Activated CD4-positive, alpha-beta memory T cell treated with anti-CD3 and anti-CD28 coated beads for 36 hours (primary cell): ENCODE measurements at regions not wholly inside any gene's neighbourhood (a gene's known extent, or its start where the extent isn't known, plus 50 kb on each side); places are given as distances from the start of the nearest gene placed in this dataset.

Source experiments
- CTCF ChIA-PET: fragments of 350-600 bp; sonication (Branson Sonifier 250); formaldehyde crosslinking; loops from one replicate; lab custom pipeline; 2021; ENCODE audit warnings: antibody characterized with exemption, inconsistent platforms; lab: Charles Lee
- POLR2A ChIA-PET: fragments of 350-600 bp; sonication (Branson Sonifier 250); formaldehyde crosslinking; loops from one replicate; lab custom pipeline; 2021; ENCODE audit warnings: antibody characterized with exemption; lab: Charles Lee
- DNase-seq: peaks from one replicate; pipeline ENCODE4 v3.0.0-alpha.2; 2020
- H3K27ac Mint-ChIP-seq: one replicate; pipeline ENCODE4 v1.8.0; 2021; ENCODE audit warnings: mixed read lengths
- H3K27me3 Mint-ChIP-seq: one replicate; pipeline ENCODE4 v1.8.0; 2021; ENCODE audit warnings: mixed read lengths
- H3K36me3 Mint-ChIP-seq: one replicate; pipeline ENCODE4 v1.8.0; 2021; ENCODE audit warnings: mixed read lengths
- H3K4me1 Mint-ChIP-seq: one replicate; pipeline ENCODE4 v1.8.0; 2021; ENCODE audit warnings: low read depth, mixed read lengths
- H3K4me3 Mint-ChIP-seq: one replicate; pipeline ENCODE4 v1.8.0; 2021; ENCODE audit warnings: mild to moderate bottlenecking, mixed read lengths
- H3K9me3 Mint-ChIP-seq: one replicate; pipeline ENCODE4 v1.8.0; 2021; ENCODE audit warnings: mixed read lengths
- intact Hi-C: fragments of 100-400 bp; cut with micrococcal nuclease; formaldehyde crosslinking; loops from one replicate; pipeline ENCODE4 v1.15.1; 2023

GRCh38 chr2:234615643-234616356 lies 118.9 kb upstream of the ARL4C start:
- H3K27me3 Mint-ChIP-seq: peaks cover 3% of the 10 kb centered on the region
- intact Hi-C loops: no loop called here
- no peak for DNase-seq
- peaks cover 12% of the 10 kb centered on the region for H3K4me1 Mint-ChIP-seq
- ChIA-PET POLR2A (no interaction called here), CTCF (interaction anchor here (1.1 kb wide), 1 partner anchor 70 kb away, joined by 3 read pairs; no protein-coding TSS in a partner anchor)
- H3K36me3 Mint-ChIP-seq: no peaks in the 10 kb centered on the region
- peaks cover 5% of the 10 kb centered on the region for H3K9me3 Mint-ChIP-seq
- H3K27ac Mint-ChIP-seq: no peak overlapping the region
- no peak overlapping the region for H3K4me3 Mint-ChIP-seq

GRCh38 chr2:234611209-234611608 lies 114.3 kb upstream of the ARL4C start:
- ChIA-PET CTCF (interaction anchor here (0.6 to 2.5 kb wide), 8 partner anchors 9 to 484 kb away, joined by 3 to 6 read pairs (median 3); no protein-coding TSS in a partner anchor), POLR2A (no interaction called here)
- Mint-ChIP-seq H3K36me3 (no peaks in the 10 kb centered on the region), H3K27me3 (peaks cover 12% of the 10 kb centered on the region), H3K4me3 (no peak overlapping the region), H3K4me1 (no peaks in the 10 kb centered on the region), H3K27ac (no peak overlapping the region), H3K9me3 (peaks cover 5% of the 10 kb centered on the region)
- intact Hi-C loops: no loop called here
- DNase-seq: no peak

GRCh38 chr2:234608946-234609345 lies 112.1 kb upstream of the ARL4C start:
- Mint-ChIP-seq H3K4me1 (no peaks in the 10 kb centered on the region), H3K4me3 (no peak overlapping the region), H3K27ac (no peak overlapping the region), H3K36me3 (no peaks in the 10 kb centered on the region), H3K9me3 (peaks cover 5% of the 10 kb centered on the region), H3K27me3 (peaks cover 12% of the 10 kb centered on the region)
- intact Hi-C loops: no loop called here
- CTCF ChIA-PET: no interaction called here
- POLR2A ChIA-PET: no interaction called here
- DNase-seq: no peak

GRCh38 chr2:234607691-234608090 lies 110.8 kb upstream of the ARL4C start:
- POLR2A ChIA-PET: no interaction called here
- intact Hi-C loops: no loop called here
- H3K4me3 Mint-ChIP-seq: no peak overlapping the region
- DNase-seq: no peak
- peaks cover 5% of the 10 kb centered on the region for H3K9me3 Mint-ChIP-seq
- CTCF ChIA-PET: interaction anchor here (0.6 kb wide), 1 partner anchor 815 kb away, joined by 3 read pairs; no protein-coding TSS in a partner anchor
- no peaks in the 10 kb centered on the region for H3K36me3 Mint-ChIP-seq
- H3K27ac Mint-ChIP-seq: no peak overlapping the region
- H3K27me3 Mint-ChIP-seq: peaks cover 12% of the 10 kb centered on the region
- no peaks in the 10 kb centered on the region for H3K4me1 Mint-ChIP-seq

- H3K4me1 Mint-ChIP-seq: no peaks in the 10 kb centered on the region
- peaks cover 12% of the 10 kb centered on the region for H3K27me3 Mint-ChIP-seq
- peaks cover under 1% of the 10 kb centered on the region for H3K9me3 Mint-ChIP-seq
- intact Hi-C loops: no loop called here
- no peaks in the 10 kb centered on the region for H3K36me3 Mint-ChIP-seq
- POLR2A ChIA-PET: no interaction called here
- CTCF ChIA-PET: no interaction called here
- no peak for DNase-seq
- no peak overlapping the region for H3K27ac Mint-ChIP-seq
- H3K4me3 Mint-ChIP-seq: no peak overlapping the region
Observed at GRCh38 chr2:234606896-234607295, 110.0 kb upstream of the ARL4C start.

GRCh38 chr2:234603619-234604018 lies 106.7 kb upstream of the ARL4C start:
- Mint-ChIP-seq H3K27me3 (peaks cover 3% of the 10 kb centered on the region), H3K9me3 (no peaks in the 10 kb centered on the region), H3K4me1 (no peaks in the 10 kb centered on the region), H3K4me3 (no peak overlapping the region), H3K36me3 (no peaks in the 10 kb centered on the region), H3K27ac (no peak overlapping the region)
- POLR2A ChIA-PET: no interaction called here
- intact Hi-C loops: no loop called here
- DNase-seq: no peak
- CTCF ChIA-PET: no interaction called here

- intact Hi-C loops: no loop called here
- POLR2A ChIA-PET: no interaction called here
- Mint-ChIP-seq H3K36me3 (no peaks in the 10 kb centered on the region), H3K27ac (no peak overlapping the region), H3K4me3 (no peak overlapping the region), H3K9me3 (no peaks in the 10 kb centered on the region), H3K4me1 (no peaks in the 10 kb centered on the region), H3K27me3 (peaks cover under 1% of the 10 kb centered on the region)
- DNase-seq: no peak
- CTCF ChIA-PET: interaction anchor here (0.7 to 1.5 kb wide), 3 partner anchors 10 to 56 kb away, joined by 3 read pairs; no protein-coding TSS in a partner anchor
Observed at GRCh38 chr2:234601213-234601612, 104.3 kb upstream of the ARL4C start.

GRCh38 chr2:234597576-234597861 lies 100.6 kb upstream of the ARL4C start:
- no peak for DNase-seq
- ChIA-PET CTCF (interaction anchor here (0.6 kb wide), 1 partner anchor 1108 kb away, joined by 3 read pairs; no protein-coding TSS in a partner anchor), POLR2A (no interaction called here)
- Mint-ChIP-seq H3K27me3 (peaks cover 1% of the 10 kb centered on the region), H3K36me3 (no peaks in the 10 kb centered on the region), H3K27ac (no peak overlapping the region), H3K9me3 (no peaks in the 10 kb centered on the region), H3K4me1 (no peaks in the 10 kb centered on the region), H3K4me3 (no peak overlapping the region)
- intact Hi-C loops: no loop called here

GRCh38 chr2:234596696-234597575 lies 100.1 kb upstream of the ARL4C start:
- Mint-ChIP-seq H3K4me1 (no peaks in the 10 kb centered on the region), H3K27me3 (peaks cover 1% of the 10 kb centered on the region), H3K36me3 (no peaks in the 10 kb centered on the region), H3K27ac (no peak overlapping the region), H3K4me3 (no peak overlapping the region), H3K9me3 (no peaks in the 10 kb centered on the region)
- no peak for DNase-seq
- intact Hi-C loops: no loop called here
- ChIA-PET CTCF (no interaction called here), POLR2A (no interaction called here)

GRCh38 chr2:234595829-234596228 lies 98.9 kb upstream of the ARL4C start:
- Mint-ChIP-seq H3K27ac (no peak overlapping the region), H3K36me3 (no peaks in the 10 kb centered on the region), H3K9me3 (no peaks in the 10 kb centered on the region), H3K27me3 (peaks cover 1% of the 10 kb centered on the region), H3K4me3 (no peak overlapping the region), H3K4me1 (no peaks in the 10 kb centered on the region)
- no peak for DNase-seq
- intact Hi-C loops: no loop called here
- POLR2A ChIA-PET: no interaction called here
- CTCF ChIA-PET: no interaction called here

- CTCF ChIA-PET: no interaction called here
- POLR2A ChIA-PET: no interaction called here
- Mint-ChIP-seq H3K27me3 (peaks cover 9% of the 10 kb centered on the region), H3K4me1 (no peaks in the 10 kb centered on the region), H3K9me3 (no peaks in the 10 kb centered on the region), H3K27ac (no peak overlapping the region), H3K36me3 (no peaks in the 10 kb centered on the region), H3K4me3 (no peak overlapping the region)
- intact Hi-C loops: no loop called here
- no peak for DNase-seq
Observed at GRCh38 chr2:234594715-234595114, 97.8 kb upstream of the ARL4C start.

GRCh38 chr2:234593636-234594035 lies 96.8 kb upstream of the ARL4C start:
- intact Hi-C loops: no loop called here
- Mint-ChIP-seq H3K4me1 (no peaks in the 10 kb centered on the region), H3K27ac (no peak overlapping the region), H3K4me3 (no peak overlapping the region), H3K36me3 (no peaks in the 10 kb centered on the region), H3K27me3 (peaks cover 9% of the 10 kb centered on the region), H3K9me3 (no peaks in the 10 kb centered on the region)
- ChIA-PET CTCF (no interaction called here), POLR2A (no interaction called here)
- no peak for DNase-seq
